Tibial artery (tissue), 4 donors: ENCODE measurements at regions not wholly inside any gene's neighbourhood (a gene's known extent, or its start where the extent isn't known, plus 50 kb on each side); places are given as distances from the start of the nearest gene placed in this dataset.

Experiments used
- DNase-seq, 2 donors: peaks; one replicate each; pipeline ENCODE4 v3.0.0-alpha.2; 2019
- H3K27ac ChIP-seq, 2 donors: fragments of 200-600 bp; sonication (generic) in 1 of 2; 1 replicate in 1 of 2; 2 replicates in 1 of 2; pipeline ENCODE4 v1.5.1; 2018 to 2019; ENCODE audit warnings: mild to moderate bottlenecking in 1 of 2
- H3K27me3 ChIP-seq, 2 donors: fragments of 200-600 bp; sonication (generic) in 1 of 2; one replicate each; pipeline versions ENCODE4 v1.5.1 to v1.6.0; 2016 to 2019
- H3K36me3 ChIP-seq, 3 donors: fragments of 200-600 bp; sonication (generic) in 2 of 3; one replicate each; pipeline ENCODE4 v1.5.1; 2016 to 2019; ENCODE audit warnings: mild to moderate bottlenecking in 2 of 3
- H3K4me1 ChIP-seq, 4 donors: fragments of 200-600 bp; sonication (generic) in 2 of 4; 1 replicate in 3 of 4; 2 replicates in 1 of 4; pipeline ENCODE4 v1.5.1; 2016 to 2019
- H3K4me3 ChIP-seq, 2 donors: fragments of 200-600 bp; sonication (generic) in 1 of 2; 1 replicate in 1 of 2; 2 replicates in 1 of 2; pipeline ENCODE4 v1.5.1; 2018 to 2019; ENCODE audit warnings: mild to moderate bottlenecking in 2 of 2
- H3K9me3 ChIP-seq, 3 donors: fragments of 200-600 bp; sonication (generic) in 1 of 3; one replicate each; pipeline ENCODE4 v1.5.1; 2016 to 2019
- CTCF ChIP-seq, 2 experiments: fragments of 200-600 bp in 1 of 2; fragments of 450-650 bp in 1 of 2; IDR thresholded peaks; one replicate each; pipeline ENCODE4 v1.5.1; 2017 to 2019; ENCODE audit warnings: antibody characterized with exemption in 2 of 2, mild to moderate bottlenecking in 1 of 2, moderate library complexity in 1 of 2
- intact Hi-C: fragments of 100-400 bp; cut with DNase I; formaldehyde crosslinking; loops from one replicate; pipeline ENCODE4 v1.15.0; 2023; ENCODE audit warnings: low total_unique reads

GRCh38 chr13:78972561-78972960, 313.6 kb upstream of the OBI1 start:
- DNase-seq: no peak
- Histone ChIP-seq H3K4me1 (no peaks in the 10 kb centered on the region), H3K27me3 (no peaks in the 10 kb centered on the region), H3K36me3 (no peaks in the 10 kb centered on the region), H3K27ac (no peak overlapping the region), H3K9me3 (no peaks in the 10 kb centered on the region), H3K4me3 (no peak overlapping the region)
- intact Hi-C loops: no loop called here
- TF ChIP-seq CTCF (IDR thresholded peaks at IDR 0.05): no peak

GRCh38 chr13:78971355-78972025, 312.5 kb upstream of the OBI1 start:
- Histone ChIP-seq H3K4me1 (no peaks in the 10 kb centered on the region), H3K36me3 (no peaks in the 10 kb centered on the region), H3K4me3 (no peak overlapping the region), H3K27me3 (no peaks in the 10 kb centered on the region), H3K27ac (no peak overlapping the region), H3K9me3 (no peaks in the 10 kb centered on the region)
- intact Hi-C loops: no loop called here
- TF ChIP-seq CTCF (IDR thresholded peaks at IDR 0.05): no peak
- no peak for DNase-seq

GRCh38 chr13:78960881-78961280, 301.9 kb upstream of the OBI1 start:
- Histone ChIP-seq H3K4me1 (no peaks in the 10 kb centered on the region), H3K4me3 (no peak overlapping the region), H3K27ac (no peak overlapping the region), H3K9me3 (no peaks in the 10 kb centered on the region), H3K36me3 (no peaks in the 10 kb centered on the region), H3K27me3 (no peaks in the 10 kb centered on the region)
- DNase-seq: no peak
- TF ChIP-seq CTCF (IDR thresholded peaks at IDR 0.05): no peak
- intact Hi-C loops: no loop called here

- H3K4me3 ChIP-seq: no peak overlapping the region
- no peaks in the 10 kb centered on the region for H3K9me3 ChIP-seq
- no peak for TF ChIP-seq CTCF (IDR thresholded peaks at IDR 0.05)
- DNase-seq: no peak
- H3K27ac ChIP-seq: no peak overlapping the region
- no peaks in the 10 kb centered on the region for H3K27me3 ChIP-seq
- intact Hi-C loops: no loop called here
- H3K4me1 ChIP-seq: no peaks in the 10 kb centered on the region
- no peaks in the 10 kb centered on the region for H3K36me3 ChIP-seq
Measured at GRCh38 chr13:78958006-78958405, 299.1 kb upstream of the OBI1 start.

- DNase-seq: no peak
- intact Hi-C loops: no loop called here
Measured at GRCh38 chr13:78940455-78941130, 281.6 kb upstream of the OBI1 start.

More at GRCh38 chr13:78940455-78941130, 281.6 kb upstream of the OBI1 start:
- Histone ChIP-seq H3K27me3 (no peaks in the 10 kb centered on the region), H3K4me1 (no peaks in the 10 kb centered on the region), H3K27ac (no peak overlapping the region), H3K36me3 (no peaks in the 10 kb centered on the region), H3K4me3 (no peak overlapping the region), H3K9me3 (no peaks in the 10 kb centered on the region)
- no peak for TF ChIP-seq CTCF (IDR thresholded peaks at IDR 0.05)
